ENCODE measurements at regions not wholly inside any gene's neighbourhood (a gene's known extent, or its start where the extent isn't known, plus 50 kb on each side); places are given as distances from the start of the nearest gene placed in this dataset.
"Not testable (repeated sequence)": the region's sequence is repeated elsewhere in the genome, so short reads cannot be mapped to it uniquely, and the experiment has no call there.

DNA sequence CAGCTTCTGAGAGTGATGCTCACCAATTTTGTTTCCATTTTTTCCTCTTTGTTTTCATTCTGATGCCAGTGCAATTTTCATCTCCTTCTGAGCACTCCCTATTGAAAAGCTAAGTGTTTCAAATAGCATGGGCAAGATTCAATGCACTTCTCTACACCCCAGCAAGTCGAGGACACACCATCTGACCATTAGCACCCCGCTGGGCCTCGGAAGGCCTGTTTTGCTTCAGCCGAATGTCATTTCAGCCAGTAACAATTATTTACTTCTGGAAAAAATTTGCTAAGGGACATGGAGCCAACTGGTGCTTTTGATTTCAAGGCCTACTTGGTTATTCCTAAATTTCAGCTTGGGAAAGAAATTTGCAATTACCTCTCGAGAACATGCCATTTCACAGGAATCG, 392.4 kb downstream of the RNF144A start:
- no peak for DNase-seq

DNA sequence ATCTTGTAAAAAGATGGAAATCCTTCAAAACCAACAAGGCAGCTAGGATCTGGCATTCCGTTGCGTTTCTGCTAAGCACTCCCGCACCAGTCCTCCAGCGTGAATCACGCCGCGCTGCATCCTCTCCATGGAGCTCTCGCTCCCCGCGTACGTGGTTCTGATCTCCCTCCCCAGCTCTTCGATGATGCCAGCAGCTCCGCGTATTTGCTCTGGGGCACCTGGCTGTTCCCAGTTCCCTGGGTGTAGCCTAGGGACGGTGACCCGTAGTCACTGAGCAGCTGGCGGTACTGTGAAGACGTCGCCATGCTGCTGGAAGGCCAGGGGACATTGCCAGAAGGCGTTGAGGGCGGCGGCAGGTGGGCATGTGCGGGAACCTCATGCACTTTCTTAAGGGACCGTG, 407.5 kb downstream of the RNF144A start:
- DNase-seq: no peak

- no peak for DNase-seq
These were observed 408.0 kb downstream of the RNF144A start for GRCh38 chr2:7325186-7325585.

- no peak for DNase-seq
These were observed 412.3 kb downstream of the RNF144A start for GRCh38 chr2:7329465-7329864.

GRCh38 chr2:7333189-7333765, 416.1 kb downstream of the RNF144A start:
- no peak for DNase-seq

DNA sequence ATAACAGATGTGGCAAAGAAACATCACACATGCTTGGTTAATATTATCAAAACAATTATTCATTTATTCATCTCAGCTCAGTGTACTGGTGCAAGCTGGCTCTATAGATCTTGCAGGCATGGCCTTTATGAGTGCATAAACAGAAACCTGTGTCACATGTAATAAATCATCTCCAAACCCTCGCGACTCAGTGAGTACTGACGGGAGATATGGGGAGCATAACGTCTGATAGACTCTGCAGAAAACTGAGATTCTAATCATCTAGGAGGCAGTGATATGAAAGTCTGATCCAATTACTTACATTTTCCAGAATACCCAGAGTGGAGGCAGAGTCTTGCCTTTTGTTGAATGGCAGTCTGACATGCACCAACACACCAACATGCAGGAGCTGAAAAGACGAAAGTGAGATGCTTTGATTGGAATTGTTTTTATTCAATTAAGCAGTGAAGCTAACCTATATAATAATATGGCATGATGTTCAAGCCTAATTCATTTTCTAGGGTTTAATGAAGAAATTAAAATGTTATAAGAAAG, 416.8 kb downstream of the RNF144A start:
- no peak for DNase-seq

- DNase-seq: no peak
These were observed 421.7 kb downstream of the RNF144A start for GRCh38 chr2:7338961-7339360.

GRCh38 chr2:7346336-7346735, 429.1 kb downstream of the RNF144A start:
- no peak for DNase-seq

- no peak for DNase-seq
These were observed 431.5 kb downstream of the RNF144A start for GRCh38 chr2:7348761-7349160.

- DNase-seq: no peak
These were observed 435.0 kb downstream of the RNF144A start for GRCh38 chr2:7352191-7352590.

- no peak for DNase-seq
These were observed 436.4 kb downstream of the RNF144A start for GRCh38 chr2:7353571-7353970.

DNA sequence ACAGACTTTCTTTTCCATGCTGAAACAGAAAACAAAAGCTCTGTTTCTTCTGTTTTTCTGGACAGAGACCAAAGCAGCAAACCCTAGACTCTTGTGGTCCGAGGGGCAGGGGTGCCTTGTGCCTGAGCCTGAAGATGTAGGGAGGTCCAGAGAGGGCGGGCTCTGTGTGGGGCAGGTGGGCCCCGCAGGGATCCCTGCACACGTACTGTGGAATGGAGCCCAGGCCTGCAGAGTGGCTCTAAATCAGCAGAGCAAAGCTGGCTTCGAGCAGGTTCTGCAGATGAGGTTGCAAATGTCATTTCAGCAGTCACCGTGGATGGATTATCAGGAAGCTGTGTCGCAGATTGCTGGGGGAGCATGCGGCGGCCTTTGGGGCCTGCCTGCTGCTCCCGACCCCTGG, 438.6 kb downstream of the RNF144A start:
- no peak for DNase-seq

DNA sequence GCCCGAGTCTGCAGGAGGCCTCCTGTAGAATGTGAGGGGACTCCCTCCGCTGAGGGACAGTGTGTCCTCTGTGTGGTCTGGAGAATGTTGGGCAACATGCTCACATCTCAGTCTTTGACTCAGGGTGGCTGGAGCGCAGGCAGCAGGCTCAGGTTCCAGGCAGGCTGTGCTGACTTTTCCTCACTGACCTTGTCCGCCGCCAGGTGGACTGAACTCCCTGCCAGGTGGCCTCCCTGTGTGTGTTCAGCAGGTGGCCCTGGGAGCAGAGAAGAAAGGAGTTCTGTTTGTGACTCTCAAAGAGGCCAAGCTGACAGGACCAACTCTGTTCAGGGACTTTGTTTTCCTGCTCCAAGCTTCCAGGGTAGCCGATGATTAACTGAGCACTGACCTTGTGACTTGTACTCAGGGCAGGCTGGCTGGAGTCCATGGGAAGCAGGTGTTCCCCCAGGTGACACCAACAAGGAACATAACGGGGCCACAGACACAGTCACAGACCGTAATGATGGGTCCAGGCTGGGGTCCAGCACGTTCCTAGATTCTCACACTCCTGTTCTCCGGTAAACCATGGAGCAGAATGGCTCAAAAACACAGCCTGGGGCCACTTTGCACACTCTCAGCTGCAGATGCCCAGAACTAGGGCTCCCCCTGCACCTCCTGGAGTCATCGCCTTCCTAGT, 439.8 kb downstream of the RNF144A start:
- DNase-seq: no peak

DNA sequence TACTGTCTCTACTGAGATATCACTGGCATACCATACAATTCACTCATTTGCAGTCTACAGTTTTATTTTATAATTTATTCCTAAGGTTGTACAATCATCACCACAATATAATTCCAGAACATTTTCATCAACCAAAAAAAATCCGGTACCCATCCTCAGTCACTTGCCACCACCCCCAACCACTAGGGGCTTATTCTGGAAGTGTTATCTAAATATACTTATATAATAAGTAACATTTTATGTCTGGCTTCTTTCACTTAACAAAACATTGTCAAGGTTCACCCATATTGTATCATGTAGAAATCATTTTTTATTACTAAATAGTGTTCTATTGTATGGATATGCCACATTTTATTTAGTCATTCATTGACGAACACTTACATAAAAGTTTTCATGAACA, 440.8 kb downstream of the RNF144A start:
- DNase-seq: no peak

DNA sequence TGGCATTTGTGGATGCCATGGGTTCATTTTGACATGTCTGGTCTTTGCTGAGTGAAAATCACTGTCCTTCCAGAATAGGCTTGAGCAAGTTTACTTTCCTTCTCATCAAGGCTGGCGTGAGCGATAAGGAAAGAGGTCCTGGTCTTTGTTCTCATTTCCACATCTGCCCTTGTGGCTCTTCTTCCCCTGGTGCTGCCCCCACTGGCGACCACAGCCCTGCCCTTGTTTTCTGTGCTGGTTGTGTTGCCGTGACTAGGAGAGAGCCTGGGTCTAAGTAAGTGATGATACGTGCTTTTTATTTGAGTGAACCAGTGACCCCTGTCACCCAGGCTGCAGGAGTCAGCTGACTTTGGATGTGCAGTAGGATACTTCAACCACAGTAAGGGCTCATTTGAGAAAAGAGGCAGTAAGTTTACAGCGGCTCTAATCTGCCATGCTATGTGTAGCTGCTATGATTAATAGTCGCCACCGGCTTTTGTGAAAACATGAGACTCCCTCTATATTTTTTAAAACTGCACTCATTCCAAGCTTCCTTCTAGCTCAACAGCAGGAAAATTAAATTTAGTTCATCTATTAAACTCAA, 441.7 kb downstream of the RNF144A start:
- no peak for DNase-seq

DNA sequence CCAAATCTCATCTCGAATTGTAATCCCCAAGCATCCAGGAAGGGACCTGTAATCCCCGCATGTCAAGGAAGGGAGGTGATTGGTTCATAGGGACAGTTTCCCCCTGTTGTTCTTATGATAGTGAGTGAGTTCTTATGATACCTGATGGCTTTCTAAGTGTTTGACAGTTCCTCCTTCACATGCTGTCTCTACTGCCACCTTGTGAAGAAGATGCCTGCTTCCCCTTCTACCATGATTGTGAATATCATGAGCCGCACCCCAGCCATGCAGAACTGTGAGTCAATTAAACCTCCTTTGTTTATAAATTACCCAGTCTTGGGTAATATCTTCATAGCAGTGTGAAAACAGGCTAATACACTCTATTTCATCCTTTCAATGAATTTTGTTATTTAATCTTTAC, 446.7 kb downstream of the RNF144A start:
- no peak for DNase-seq

GRCh38 chr2:7368211-7368610, 451.0 kb downstream of the RNF144A start:
- no peak for DNase-seq

DNA sequence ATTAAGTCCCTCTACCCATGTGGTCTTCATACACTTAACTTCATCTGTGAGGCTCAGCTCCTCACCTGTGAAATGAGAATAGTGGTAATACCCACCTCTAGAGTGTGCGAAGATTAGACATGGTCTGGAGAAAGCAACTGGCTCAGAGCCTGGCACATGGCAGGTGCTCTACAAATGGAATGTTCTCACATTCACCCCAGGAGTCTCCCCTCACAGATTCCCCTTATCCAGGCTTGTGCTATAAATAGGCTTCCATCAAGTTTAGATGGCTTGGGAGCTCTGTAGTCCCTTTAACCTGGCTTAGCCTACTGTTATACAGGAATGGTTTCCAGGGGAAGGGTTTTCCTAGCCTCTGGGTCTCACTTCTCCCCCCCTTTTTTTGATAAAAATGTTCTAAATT, 455.9 kb downstream of the RNF144A start:
- DNase-seq: no peak

DNA sequence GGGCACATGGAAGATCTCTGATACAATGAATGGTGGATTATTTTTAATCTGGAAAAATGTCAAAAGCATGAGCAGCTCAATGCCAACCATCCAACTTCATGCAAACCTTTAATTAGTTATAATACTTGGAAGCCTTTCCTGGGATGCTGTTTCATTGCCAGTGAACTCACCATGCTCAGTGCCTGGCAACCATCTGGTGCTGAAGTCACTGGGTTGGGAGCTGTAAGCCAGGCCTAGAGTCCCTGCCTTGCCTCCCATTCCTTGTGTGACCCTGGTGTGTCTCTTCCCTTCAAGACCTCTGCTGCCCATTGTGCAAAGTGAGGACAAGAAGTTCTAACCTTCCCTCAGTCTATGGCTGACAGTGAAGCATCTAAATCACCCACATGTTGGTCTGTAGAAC, 458.7 kb downstream of the RNF144A start:
- no peak for DNase-seq

- no peak for DNase-seq
These were observed 460.8 kb downstream of the RNF144A start for GRCh38 chr2:7377916-7378569.

DNA sequence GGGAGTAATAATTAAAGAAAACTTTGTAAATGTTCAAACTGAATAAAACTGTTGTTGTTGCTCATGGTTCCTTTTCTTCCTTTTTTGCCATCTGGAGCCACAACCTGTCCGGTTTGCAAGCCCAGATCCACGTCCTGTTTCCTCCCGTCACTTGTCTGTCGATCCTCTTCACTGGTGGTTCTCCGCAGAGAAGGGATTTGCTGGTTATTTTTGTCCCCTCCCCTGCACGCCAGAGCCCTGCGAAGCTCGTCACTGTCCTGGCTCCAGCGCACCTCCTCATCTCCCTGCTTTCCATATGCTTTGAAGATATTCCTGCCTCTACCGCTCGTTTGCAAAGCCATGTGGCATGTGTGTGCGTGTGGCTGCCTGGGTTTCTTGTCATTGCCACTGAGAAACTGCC, 461.4 kb downstream of the RNF144A start:
- DNase-seq: no peak

- DNase-seq: no peak
These were observed 462.6 kb downstream of the RNF144A start for GRCh38 chr2:7379799-7380198.

DNA sequence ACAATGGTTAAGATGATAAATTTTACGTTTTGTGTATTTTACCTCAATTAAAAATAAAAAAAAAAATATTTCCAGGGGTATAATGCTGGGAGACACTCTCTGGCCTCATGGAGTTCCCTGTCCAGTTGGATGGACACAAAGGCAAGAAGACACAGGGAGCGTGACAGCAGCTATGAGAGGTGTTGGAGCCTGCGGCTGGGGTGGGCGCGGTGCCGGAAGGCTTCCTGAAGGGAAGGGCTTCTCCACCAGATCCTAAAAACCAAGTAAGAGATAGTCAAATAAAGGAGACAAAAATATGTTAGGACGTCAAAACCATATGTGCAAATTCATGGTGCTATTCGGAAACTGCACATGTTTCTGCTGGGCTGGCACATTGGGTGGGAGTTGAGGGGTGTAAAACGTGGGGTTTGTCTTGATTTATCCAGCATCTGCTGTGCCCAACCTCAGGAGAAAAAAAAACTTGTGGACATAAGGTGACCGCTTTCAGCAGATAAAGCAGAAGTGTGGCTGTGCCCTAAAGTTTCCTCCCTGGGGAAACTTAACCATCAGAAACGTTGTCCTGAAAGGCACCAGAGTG, 467.6 kb downstream of the RNF144A start:
- DNase-seq: no peak

GRCh38 chr2:7390311-7390710, 473.1 kb downstream of the RNF144A start:
- not testable (repeated sequence) for DNase-seq
